GM23248 (cell line): ENCODE measurements at regions not wholly inside any gene's neighbourhood (a gene's known extent, or its start where the extent isn't known, plus 50 kb on each side); places are given as distances from the start of the nearest gene placed in this dataset.

Experiments
- EZH2 ChIP-seq: fragments of 200-600 bp; sonication (generic); IDR thresholded peaks from 2 replicates; pipeline ENCODE4 v1.6.1; 2018; ENCODE audit warnings: antibody characterized with exemption, mild to moderate bottlenecking; ENCODE audit not compliant: insufficient read depth, poor library complexity, severe bottlenecking
- EZH2phosphoT487 ChIP-seq: fragments of 200-600 bp; sonication (generic); IDR thresholded peaks from 2 replicates; pipeline ENCODE4 v1.6.1; 2018; ENCODE audit warnings: antibody characterized with exemption, moderate library complexity, mild to moderate bottlenecking, low read depth; ENCODE audit not compliant: insufficient read depth

DNA sequence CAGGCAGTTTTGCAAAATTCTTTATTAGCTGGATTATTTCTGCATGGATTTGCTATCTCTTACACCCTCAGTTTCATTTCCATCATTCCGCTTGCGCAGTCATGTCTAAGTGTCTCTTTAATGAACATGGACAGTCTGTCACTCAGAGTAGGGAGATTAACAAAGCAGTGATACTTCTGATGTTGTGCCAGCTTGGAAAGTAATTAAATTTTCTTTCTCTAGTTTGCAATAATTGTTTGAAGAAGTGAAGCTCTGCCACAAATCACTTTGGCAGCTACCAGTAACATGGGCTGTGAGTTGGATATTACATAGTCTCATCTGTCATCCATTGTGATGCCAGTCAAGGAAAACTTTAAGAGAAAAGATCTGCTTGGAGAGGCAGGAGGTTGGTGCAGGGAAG, 324.8 kb upstream of the NWD2 start:
- TF ChIP-seq EZH2 (no peak), EZH2phosphoT487 (no peak)
